ENCODE measurements at regions not wholly inside any gene's neighbourhood (a gene's known extent, or its start where the extent isn't known, plus 50 kb on each side); places are given as distances from the start of the nearest gene placed in this dataset.

- peaks cover 27% of the 10 kb centered on the region for H3K36me3 Mint-ChIP-seq
- H3K27me3 Mint-ChIP-seq (ENCODE audit: low read depth): peaks cover 25% of the 10 kb centered on the region
- ChIA-PET POLR2A (no interaction called here), CTCF (no interaction called here)
- ATAC-seq (no peak), DNase-seq (ENCODE audit: low spot score) (no peak)
- H3K4me3 Mint-ChIP-seq: no peak overlapping the region
- no peaks in the 10 kb centered on the region for H3K4me1 Mint-ChIP-seq
- no peak for TF ChIP-seq ATF6 (CRISPR knock-in tag; IDR thresholded peaks at IDR 0.05)
- H3K9me3 Mint-ChIP-seq: peaks cover 58% of the 10 kb centered on the region
- no peak overlapping the region for H3K27ac Mint-ChIP-seq
These were observed 623.0 kb downstream of the AACS start for GRCh38 chr12:125688223-125688622.

GRCh38 chr12:125688881-125689280, 623.6 kb downstream of the AACS start:
- POLR2A ChIA-PET: no interaction called here

GRCh38 chr12:125689576-125690410, 624.6 kb downstream of the AACS start:
- POLR2A ChIA-PET: no interaction called here
- no peak for ATAC-seq
- TF ChIP-seq MYBL2 (CRISPR knock-in tag; IDR thresholded peaks at IDR 0.05) (no peak), SMAD4 (CRISPR knock-in tag; IDR thresholded peaks at IDR 0.05) (no peak), ZNF317 (CRISPR knock-in tag; IDR thresholded peaks at IDR 0.05; ENCODE audit: borderline replicate concordance, low read depth) (no peak), E2F4 (CRISPR knock-in tag; IDR thresholded peaks at IDR 0.05; ENCODE audit: borderline replicate concordance, low read depth) (no peak), EMX1 (CRISPR knock-in tag; IDR thresholded peaks at IDR 0.05) (no peak), E2F1 (CRISPR knock-in tag; IDR thresholded peaks at IDR 0.05) (no peak), ZNF416 (CRISPR knock-in tag; IDR thresholded peaks at IDR 0.05) (no peak), NR3C1 (CRISPR knock-in tag; conservative IDR thresholded peaks at IDR 0.05; ENCODE audit: low read depth) (no peak), ZNF396 (CRISPR knock-in tag; IDR thresholded peaks at IDR 0.05; ENCODE audit: borderline replicate concordance) (no peak), ARID4B (CRISPR knock-in tag; IDR thresholded peaks at IDR 0.05; ENCODE audit: borderline replicate concordance) (no peak), SMAD3 (CRISPR knock-in tag; IDR thresholded peaks at IDR 0.05; ENCODE audit: borderline replicate concordance) (no peak), ZNF219 (CRISPR knock-in tag; IDR thresholded peaks at IDR 0.05; ENCODE audit: borderline replicate concordance) (no peak)

More at GRCh38 chr12:125688881-125689280, 623.6 kb downstream of the AACS start:
- no peak for DNase-seq (ENCODE audit: low spot score)
- TF ChIP-seq ZNF281 (CRISPR knock-in tag; IDR thresholded peaks at IDR 0.05): no peak
- TF ChIP-seq ZNF396 (CRISPR knock-in tag; IDR thresholded peaks at IDR 0.05; ENCODE audit: borderline replicate concordance): no peak
- no peak for TF ChIP-seq SMAD4 (CRISPR knock-in tag; IDR thresholded peaks at IDR 0.05)
- no peak for TF ChIP-seq MYBL2 (CRISPR knock-in tag; IDR thresholded peaks at IDR 0.05)
- no peak for TF ChIP-seq ZNF423 (CRISPR knock-in tag; IDR thresholded peaks at IDR 0.05)
- no peak for TF ChIP-seq KAT7 (CRISPR knock-in tag; IDR thresholded peaks at IDR 0.05; ENCODE audit: borderline replicate concordance)
- H3K36me3 Mint-ChIP-seq: peaks cover 27% of the 10 kb centered on the region
- no peak for ATAC-seq
- CTCF ChIA-PET: no interaction called here
- H3K9me3 Mint-ChIP-seq: peaks cover 63% of the 10 kb centered on the region
- H3K27ac Mint-ChIP-seq: no peak overlapping the region
- peaks cover 25% of the 10 kb centered on the region for H3K27me3 Mint-ChIP-seq (ENCODE audit: low read depth)
- H3K4me3 Mint-ChIP-seq: no peak overlapping the region
- H3K4me1 Mint-ChIP-seq: no peaks in the 10 kb centered on the region

More at GRCh38 chr12:125689576-125690410, 624.6 kb downstream of the AACS start:
- H3K27ac Mint-ChIP-seq: no peak overlapping the region
- no peak for DNase-seq (ENCODE audit: low spot score)
- peaks cover 33% of the 10 kb centered on the region for H3K36me3 Mint-ChIP-seq
- no peaks in the 10 kb centered on the region for H3K4me1 Mint-ChIP-seq
- CTCF ChIA-PET: no interaction called here
- peaks cover 25% of the 10 kb centered on the region for H3K27me3 Mint-ChIP-seq (ENCODE audit: low read depth)
- no peak overlapping the region for H3K4me3 Mint-ChIP-seq
- H3K9me3 Mint-ChIP-seq: peaks cover 66% of the 10 kb centered on the region
